ENCODE measurements at regions not wholly inside any gene's neighbourhood (a gene's known extent, or its start where the extent isn't known, plus 50 kb on each side); places are given as distances from the start of the nearest gene placed in this dataset.

- no peak overlapping the region for H3K27ac ChIP-seq
- H3K4me1 ChIP-seq, result no peaks in the 10 kb centered on the region
- no peaks in the 10 kb centered on the region for H3K9me3 ChIP-seq
- no peak for DNase-seq
- H3K36me3 ChIP-seq, result no peaks in the 10 kb centered on the region
- TF ChIP-seq CTCF (IDR thresholded peaks at IDR 0.05), result no peak
- TF ChIP-seq POLR2A (IDR thresholded peaks at IDR 0.05), result no peak
- no peaks in the 10 kb centered on the region for H3K27me3 ChIP-seq
- intact Hi-C loops (cut with DNase I; ENCODE audit: low total_unique reads), result no loop called here
- H3K4me3 ChIP-seq, result no peak overlapping the region
Measured at GRCh38 chr3:24741506-24741905, 246.9 kb upstream of the THRB start.

GRCh38 chr3:24748520-24748919, 253.9 kb upstream of the THRB start:
- no peak overlapping the region for H3K4me3 ChIP-seq
- no peaks in the 10 kb centered on the region for H3K27me3 ChIP-seq
- H3K27ac ChIP-seq, result no peak overlapping the region
- H3K4me1 ChIP-seq, result no peaks in the 10 kb centered on the region
- intact Hi-C loops (cut with DNase I; ENCODE audit: low total_unique reads), result no loop called here
- H3K36me3 ChIP-seq, result no peaks in the 10 kb centered on the region
- DNase-seq, result no peak
- no peaks in the 10 kb centered on the region for H3K9me3 ChIP-seq
- TF ChIP-seq CTCF (IDR thresholded peaks at IDR 0.05), result no peak
- TF ChIP-seq POLR2A (IDR thresholded peaks at IDR 0.05), result no peak

GRCh38 chr3:24751020-24751419, 256.4 kb upstream of the THRB start:
- no peak for TF ChIP-seq CTCF (IDR thresholded peaks at IDR 0.05)
- no peak for TF ChIP-seq POLR2A (IDR thresholded peaks at IDR 0.05)
- Histone ChIP-seq H3K36me3 (no peaks in the 10 kb centered on the region), H3K4me1 (no peaks in the 10 kb centered on the region), H3K27ac (no peak overlapping the region), H3K9me3 (no peaks in the 10 kb centered on the region), H3K4me3 (no peak overlapping the region), H3K27me3 (no peaks in the 10 kb centered on the region)
- intact Hi-C loops (cut with DNase I; ENCODE audit: low total_unique reads), result no loop called here
- DNase-seq, result no peak

GRCh38 chr3:24756101-24756888, 261.6 kb upstream of the THRB start:
- DNase-seq, result no peak
- Histone ChIP-seq H3K27ac (no peak overlapping the region), H3K36me3 (no peaks in the 10 kb centered on the region), H3K9me3 (no peaks in the 10 kb centered on the region), H3K27me3 (no peaks in the 10 kb centered on the region), H3K4me3 (no peak overlapping the region), H3K4me1 (no peaks in the 10 kb centered on the region)
- intact Hi-C loops (cut with DNase I; ENCODE audit: low total_unique reads), result no loop called here
- TF ChIP-seq CTCF (IDR thresholded peaks at IDR 0.05), result no peak
- TF ChIP-seq POLR2A (IDR thresholded peaks at IDR 0.05), result no peak

- DNase-seq, result no peak
- TF ChIP-seq POLR2A (IDR thresholded peaks at IDR 0.05), result no peak
- no peak for TF ChIP-seq CTCF (IDR thresholded peaks at IDR 0.05)
- intact Hi-C loops (cut with DNase I; ENCODE audit: low total_unique reads), result no loop called here
Measured at GRCh38 chr3:24763393-24763792, 268.7 kb upstream of the THRB start.

More at GRCh38 chr3:24763393-24763792, 268.7 kb upstream of the THRB start:
- Histone ChIP-seq H3K27ac (no peak overlapping the region), H3K4me3 (no peak overlapping the region), H3K36me3 (no peaks in the 10 kb centered on the region), H3K4me1 (no peaks in the 10 kb centered on the region), H3K27me3 (no peaks in the 10 kb centered on the region), H3K9me3 (no peaks in the 10 kb centered on the region)
